Hepatocyte (in vitro differentiated cells): ENCODE measurements at regions not wholly inside any gene's neighbourhood (a gene's known extent, or its start where the extent isn't known, plus 50 kb on each side); places are given as distances from the start of the nearest gene placed in this dataset.

Source experiments
- EZH2 ChIP-seq: fragments of 200-600 bp; sonication (generic); IDR thresholded peaks from 2 replicates; pipeline ENCODE4 v1.6.1; 2016; ENCODE audit warnings: antibody characterized with exemption, mild to moderate bottlenecking, borderline replicate concordance
- EZH2phosphoT487 ChIP-seq: fragments of 200-600 bp; sonication (generic); IDR thresholded peaks from one replicate; pipeline ENCODE4 v1.6.1; 2018; ENCODE audit warnings: antibody characterized with exemption, mild to moderate bottlenecking, low read depth, moderate library complexity; ENCODE audit not compliant: unreplicated experiment, severe bottlenecking
- TF ChIP-seq, protein P1 (sequence below): fragments of 200-600 bp; sonication (generic); IDR thresholded peaks from 2 replicates; pipeline ENCODE4 v1.5.1; 2016; ENCODE audit warnings: antibody characterized with exemption, mild to moderate bottlenecking; ENCODE audit not compliant: poor library complexity

DNA sequence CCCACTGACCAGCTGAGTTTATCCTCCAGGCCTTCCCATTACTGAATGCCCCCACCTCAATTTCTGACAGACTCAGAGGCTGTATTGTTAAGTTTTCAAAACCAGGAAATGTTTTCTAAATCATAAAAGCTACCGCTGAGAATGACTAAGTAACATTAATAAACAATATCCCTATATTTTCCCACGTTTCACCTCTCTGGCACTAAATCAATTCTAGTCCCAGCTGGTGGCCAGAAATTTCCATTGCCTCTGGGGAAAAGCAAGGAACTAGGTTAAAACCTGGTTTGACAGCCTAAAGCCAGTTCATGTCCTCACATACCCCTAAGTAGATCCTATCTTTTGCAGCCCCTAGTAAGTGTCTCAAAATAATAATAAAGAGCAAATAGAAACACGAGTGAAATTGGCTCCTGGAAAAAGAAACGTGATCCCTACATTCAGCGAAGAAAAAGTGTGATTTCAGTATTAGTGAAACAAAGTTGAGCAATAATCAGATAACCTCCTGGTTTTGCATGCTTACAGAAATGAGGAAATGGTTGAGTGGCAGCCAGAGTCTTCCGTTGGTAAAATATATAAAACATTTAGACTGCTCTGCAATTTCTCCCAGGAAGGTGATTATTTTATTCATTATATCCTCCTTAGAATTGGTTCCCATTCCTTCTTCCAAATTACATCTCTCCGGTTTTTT, 110.9 kb downstream of the ESM1 start:
- TF ChIP-seq EZH2phosphoT487, result no peak
- TF ChIP-seq, protein P1, sequence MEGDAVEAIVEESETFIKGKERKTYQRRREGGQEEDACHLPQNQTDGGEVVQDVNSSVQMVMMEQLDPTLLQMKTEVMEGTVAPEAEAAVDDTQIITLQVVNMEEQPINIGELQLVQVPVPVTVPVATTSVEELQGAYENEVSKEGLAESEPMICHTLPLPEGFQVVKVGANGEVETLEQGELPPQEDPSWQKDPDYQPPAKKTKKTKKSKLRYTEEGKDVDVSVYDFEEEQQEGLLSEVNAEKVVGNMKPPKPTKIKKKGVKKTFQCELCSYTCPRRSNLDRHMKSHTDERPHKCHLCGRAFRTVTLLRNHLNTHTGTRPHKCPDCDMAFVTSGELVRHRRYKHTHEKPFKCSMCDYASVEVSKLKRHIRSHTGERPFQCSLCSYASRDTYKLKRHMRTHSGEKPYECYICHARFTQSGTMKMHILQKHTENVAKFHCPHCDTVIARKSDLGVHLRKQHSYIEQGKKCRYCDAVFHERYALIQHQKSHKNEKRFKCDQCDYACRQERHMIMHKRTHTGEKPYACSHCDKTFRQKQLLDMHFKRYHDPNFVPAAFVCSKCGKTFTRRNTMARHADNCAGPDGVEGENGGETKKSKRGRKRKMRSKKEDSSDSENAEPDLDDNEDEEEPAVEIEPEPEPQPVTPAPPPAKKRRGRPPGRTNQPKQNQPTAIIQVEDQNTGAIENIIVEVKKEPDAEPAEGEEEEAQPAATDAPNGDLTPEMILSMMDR, result no peak
- TF ChIP-seq EZH2, result no peak
